GM23248 (cell line): ENCODE measurements at regions not wholly inside any gene's neighbourhood (a gene's known extent, or its start where the extent isn't known, plus 50 kb on each side); places are given as distances from the start of the nearest gene placed in this dataset.

Source experiments
- EZH2 ChIP-seq: fragments of 200-600 bp; sonication (generic); IDR thresholded peaks from 2 replicates; pipeline ENCODE4 v1.6.1; 2018; ENCODE audit warnings: antibody characterized with exemption, mild to moderate bottlenecking; ENCODE audit not compliant: insufficient read depth, poor library complexity, severe bottlenecking
- EZH2phosphoT487 ChIP-seq: fragments of 200-600 bp; sonication (generic); IDR thresholded peaks from 2 replicates; pipeline ENCODE4 v1.6.1; 2018; ENCODE audit warnings: antibody characterized with exemption, moderate library complexity, mild to moderate bottlenecking, low read depth; ENCODE audit not compliant: insufficient read depth

DNA sequence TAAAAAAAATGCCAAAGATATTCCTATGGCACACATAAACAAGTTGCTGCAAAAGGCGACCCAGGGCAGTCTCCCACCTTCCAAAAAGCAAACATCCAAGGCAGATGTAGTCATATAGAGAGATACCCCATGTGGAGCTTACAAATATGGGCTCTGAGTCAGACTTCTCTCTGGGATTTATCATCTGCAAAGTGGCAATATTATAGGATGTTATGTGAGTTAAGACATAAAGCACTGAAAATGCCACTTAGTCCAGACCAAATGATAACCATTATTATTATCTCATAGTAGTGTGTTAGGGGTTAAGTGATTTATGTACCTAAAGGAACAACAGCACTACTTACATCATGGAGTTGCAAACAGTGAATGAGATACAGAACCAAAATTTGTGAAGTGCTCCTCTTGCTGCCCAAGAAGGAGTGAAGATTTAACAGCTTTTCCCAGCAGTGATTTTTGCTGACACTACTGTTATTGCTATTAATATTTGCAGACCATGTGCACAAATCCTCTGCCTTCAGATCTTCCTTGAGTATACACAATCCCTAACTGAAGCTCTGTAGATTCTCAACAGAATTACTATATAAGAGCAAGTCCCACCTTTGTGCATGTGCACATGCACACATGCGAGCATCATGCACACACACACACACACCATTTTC, 560.0 kb upstream of the SALL1 start:
- TF ChIP-seq EZH2 = no peak
- TF ChIP-seq EZH2phosphoT487 = no peak
